ENCODE measurements at regions not wholly inside any gene's neighbourhood (a gene's known extent, or its start where the extent isn't known, plus 50 kb on each side); places are given as distances from the start of the nearest gene placed in this dataset.

GRCh38 chr6:62914530-62914929, 296.7 kb upstream of the FKBP1C start:
- TF ChIP-seq CTCF (IDR thresholded peaks at IDR 0.05) (no peak), POLR2A (IDR thresholded peaks at IDR 0.05) (no peak)
